ENCODE measurements at regions not wholly inside any gene's neighbourhood (a gene's known extent, or its start where the extent isn't known, plus 50 kb on each side); places are given as distances from the start of the nearest gene placed in this dataset.

DNA sequence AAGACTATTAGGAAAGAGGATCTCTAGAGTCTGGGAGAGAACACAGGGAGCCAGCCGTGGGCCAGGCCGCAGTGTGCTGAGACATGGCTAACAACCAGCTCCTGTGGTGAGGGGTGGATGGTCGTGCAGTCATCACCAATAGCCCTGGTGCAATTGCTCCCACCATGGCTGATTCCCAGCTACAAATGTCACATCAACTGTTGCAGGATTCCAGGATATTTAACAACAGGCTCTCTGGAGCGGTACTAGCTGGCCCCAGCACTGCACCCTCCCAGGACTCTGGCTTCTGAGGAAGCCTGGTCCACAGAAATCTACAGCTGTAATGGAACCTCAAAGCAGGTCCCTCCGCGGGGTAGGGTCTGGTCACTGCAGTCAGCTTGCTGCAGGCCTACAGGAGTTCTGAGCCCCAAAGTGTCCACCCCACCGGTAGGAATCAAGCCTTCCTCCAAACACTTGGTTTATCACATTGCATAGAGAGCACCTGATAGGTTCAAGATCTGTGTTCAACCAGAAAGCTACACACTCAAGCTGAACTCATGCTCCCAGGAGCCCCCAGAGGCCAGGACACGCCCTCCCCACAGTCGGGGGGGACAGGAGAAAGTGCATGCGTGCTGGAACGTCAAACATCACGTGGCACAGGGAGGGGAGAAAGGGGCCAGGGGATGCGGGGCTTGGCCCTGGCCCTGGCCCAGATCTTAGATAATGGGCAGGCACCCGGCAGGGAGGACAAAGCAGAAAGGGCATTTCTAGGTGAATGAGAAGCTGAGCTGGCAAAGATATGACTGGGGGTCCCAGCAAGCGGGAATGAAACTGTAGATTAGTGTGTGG is 609.0 kb downstream of the TBC1D22A start:
- no peaks in the 10 kb centered on the region for H4K20me1 ChIP-seq (ENCODE audit: insufficient read depth)
- no peak for TF ChIP-seq EZH2 (IDR thresholded peaks at IDR 0.05; ENCODE audit: insufficient read depth, poor library complexity, severe bottlenecking)
- TF ChIP-seq EZH2phosphoT487 (IDR thresholded peaks at IDR 0.05; ENCODE audit: insufficient read depth, low read depth): no peak
- 33 to 45% methylated on average over 15 of the region's 15 CpGs for WGBS, 2 experiments (ENCODE audit: low coverage in 1 of 2, low lambda C conversion rate in 2 of 2, missing lambda C conversion rate in 2 of 2)
- in situ Hi-C loops (cut with MboI): no loop called here
- no peak overlapping the region for H3K9ac ChIP-seq
- DNase-seq: no peak
- H3K36me3 ChIP-seq (ENCODE audit: low read depth): no peaks in the 10 kb centered on the region
- H3K9me3 ChIP-seq (ENCODE audit: low read depth): no peaks in the 10 kb centered on the region
- no peak overlapping the region for H3K4me3 ChIP-seq
- no peak overlapping the region for H2AFZ ChIP-seq
- no peak overlapping the region for H3K27ac ChIP-seq
- peaks cover 5% of the 10 kb centered on the region for H3K27me3 ChIP-seq (replicated peaks; ENCODE audit: insufficient read depth)
- H3K79me2 ChIP-seq (ENCODE audit: insufficient read depth): no peaks in the 10 kb centered on the region
- H3K9me2 ChIP-seq (ENCODE audit: insufficient read depth): no peaks in the 10 kb centered on the region
- H3K4me2 ChIP-seq (ENCODE audit: unreplicated experiment): no peak overlapping the region
- H3K4me1 ChIP-seq (ENCODE audit: insufficient read depth): no peaks in the 10 kb centered on the region
- no peaks in the 10 kb centered on the region for H3F3A ChIP-seq (ENCODE audit: insufficient read depth)

DNA sequence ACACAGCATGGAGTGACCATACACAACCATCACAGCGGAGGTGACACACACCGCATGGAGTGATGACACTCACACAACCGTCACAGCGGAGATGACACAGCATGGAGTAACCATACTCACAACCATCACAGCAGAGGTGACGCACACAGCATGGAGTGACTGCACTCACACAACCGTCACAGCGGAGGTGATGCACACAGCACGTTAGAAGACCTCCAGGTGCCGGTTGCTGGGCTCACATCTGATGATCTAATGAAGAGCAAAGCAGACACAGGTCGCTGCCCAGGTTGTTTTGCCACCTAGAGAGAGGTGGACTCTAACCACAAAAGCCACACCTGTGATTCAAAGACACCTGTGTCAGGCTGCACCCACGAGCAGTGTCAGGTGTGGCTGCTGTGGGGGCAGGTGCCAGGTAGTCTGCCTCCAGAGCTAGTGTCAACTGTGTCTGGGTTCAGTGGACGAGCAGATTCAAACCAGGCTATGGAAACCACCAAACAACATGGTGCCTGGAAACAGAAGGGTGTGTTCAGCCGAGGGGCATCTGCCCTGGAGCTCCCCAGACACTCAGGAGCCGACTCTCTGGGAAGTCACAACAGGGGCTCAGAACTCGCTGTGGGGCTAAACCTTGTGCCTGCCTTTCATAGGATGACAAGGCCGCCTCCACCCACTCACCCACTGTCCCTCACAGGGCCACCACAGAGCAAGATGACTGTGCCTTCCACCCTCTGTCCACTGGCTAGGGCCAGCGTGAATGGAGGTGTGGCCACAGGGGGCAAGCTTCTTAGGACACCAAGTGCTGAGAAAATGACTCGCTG is 608.2 kb downstream of the TBC1D22A start:
- H3K79me2 ChIP-seq (ENCODE audit: insufficient read depth): no peaks in the 10 kb centered on the region
- no peaks in the 10 kb centered on the region for H3K9me2 ChIP-seq (ENCODE audit: insufficient read depth)
- WGBS, 2 experiments (ENCODE audit: low coverage in 1 of 2, low lambda C conversion rate in 2 of 2, missing lambda C conversion rate in 2 of 2): 54 to 60% methylated on average over 17 to 18 of the region's 18 CpGs
- no peak for DNase-seq
- in situ Hi-C loops (cut with MboI): no loop called here
- H3K4me2 ChIP-seq (ENCODE audit: unreplicated experiment): no peak overlapping the region
- H3K4me1 ChIP-seq (ENCODE audit: insufficient read depth): no peaks in the 10 kb centered on the region
- H3K36me3 ChIP-seq (ENCODE audit: low read depth): no peaks in the 10 kb centered on the region
- no peak overlapping the region for H3K4me3 ChIP-seq
- no peak overlapping the region for H3K9ac ChIP-seq
- no peaks in the 10 kb centered on the region for H3F3A ChIP-seq (ENCODE audit: insufficient read depth)
- H2AFZ ChIP-seq: no peak overlapping the region
- H3K27ac ChIP-seq: no peak overlapping the region
- no peaks in the 10 kb centered on the region for H3K9me3 ChIP-seq (ENCODE audit: low read depth)
- TF ChIP-seq EZH2phosphoT487 (IDR thresholded peaks at IDR 0.05; ENCODE audit: insufficient read depth, low read depth): no peak
- TF ChIP-seq EZH2 (IDR thresholded peaks at IDR 0.05; ENCODE audit: insufficient read depth, poor library complexity, severe bottlenecking): no peak
- H3K27me3 ChIP-seq (replicated peaks; ENCODE audit: insufficient read depth): no peaks in the 10 kb centered on the region; the same call in 1 of the 2 replicates
- no peaks in the 10 kb centered on the region for H4K20me1 ChIP-seq (ENCODE audit: insufficient read depth)

DNA sequence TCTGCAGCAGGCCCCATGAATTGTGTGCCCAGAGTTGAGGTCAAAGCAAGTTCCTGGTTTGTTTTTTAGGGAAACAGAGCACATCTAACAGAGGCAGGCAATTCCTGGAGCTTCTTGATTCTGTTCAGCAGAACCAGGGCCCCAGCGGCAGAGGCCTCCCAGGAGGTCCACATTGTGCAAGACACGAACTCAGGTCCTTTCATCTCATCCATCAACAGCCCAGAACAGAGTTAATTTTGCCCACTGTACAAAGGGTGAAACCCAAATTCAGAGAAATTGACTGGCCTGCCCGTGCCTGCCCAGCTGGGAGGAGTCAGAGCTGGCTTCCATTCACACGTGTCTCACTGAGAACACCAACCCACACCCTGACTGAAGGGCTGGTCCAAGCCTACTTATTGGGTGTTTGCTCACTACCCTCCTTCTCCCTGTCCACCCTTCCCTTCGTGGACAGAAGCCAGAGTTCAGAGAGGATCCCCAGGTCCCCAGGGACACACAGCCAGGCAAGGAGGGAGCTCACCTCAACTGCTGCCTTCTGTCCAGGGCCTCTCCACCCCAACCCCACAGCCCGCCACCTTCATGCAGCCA is 607.1 kb downstream of the TBC1D22A start:
- TF ChIP-seq EZH2phosphoT487 (IDR thresholded peaks at IDR 0.05; ENCODE audit: insufficient read depth, low read depth) (no peak), EZH2 (IDR thresholded peaks at IDR 0.05; ENCODE audit: insufficient read depth, poor library complexity, severe bottlenecking) (no peak)
- Histone ChIP-seq H3K4me1 (ENCODE audit: insufficient read depth) (no peaks in the 10 kb centered on the region), H3F3A (ENCODE audit: insufficient read depth) (no peaks in the 10 kb centered on the region), H3K9me2 (ENCODE audit: insufficient read depth) (no peaks in the 10 kb centered on the region), H3K9ac (no peak overlapping the region), H3K4me3 (no peak overlapping the region), H3K36me3 (ENCODE audit: low read depth) (no peaks in the 10 kb centered on the region), H3K4me2 (ENCODE audit: unreplicated experiment) (no peak overlapping the region), H3K9me3 (ENCODE audit: low read depth) (no peaks in the 10 kb centered on the region), H4K20me1 (ENCODE audit: insufficient read depth) (no peaks in the 10 kb centered on the region), H2AFZ (no peak overlapping the region), H3K27ac (no peak overlapping the region), H3K27me3 (replicated peaks; ENCODE audit: insufficient read depth) (no peaks in the 10 kb centered on the region; the same call in 1 of the 2 replicates), H3K79me2 (ENCODE audit: insufficient read depth) (no peaks in the 10 kb centered on the region)
- 20 to 21% methylated on average over 6 of the region's 6 CpGs for WGBS, 2 experiments (ENCODE audit: low coverage in 1 of 2, low lambda C conversion rate in 2 of 2, missing lambda C conversion rate in 2 of 2)
- no peak for DNase-seq
- in situ Hi-C loops (cut with MboI): no loop called here

DNA sequence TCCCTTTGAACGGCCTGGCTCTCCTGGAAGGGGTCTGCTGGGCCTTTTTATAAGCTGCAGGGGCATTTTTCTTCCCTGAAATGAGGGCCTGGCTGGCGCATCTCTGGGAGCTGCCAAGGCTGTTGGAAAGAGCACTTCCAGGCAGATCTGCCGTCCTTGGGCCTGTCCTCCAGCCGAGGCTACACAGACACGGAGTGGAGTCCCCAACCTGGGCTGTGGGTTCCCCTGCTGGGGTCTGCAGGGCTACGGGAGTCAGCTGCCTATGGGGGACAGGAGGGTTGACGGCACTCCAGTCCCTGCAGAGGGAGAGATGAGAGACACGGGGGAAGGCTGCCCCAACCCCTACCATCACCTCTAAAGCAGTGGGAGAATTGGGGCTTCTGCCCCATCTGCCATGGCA is 606.6 kb downstream of the TBC1D22A start:
- Histone ChIP-seq H2AFZ (no peak overlapping the region), H3K9me3 (ENCODE audit: low read depth) (no peaks in the 10 kb centered on the region), H3K4me1 (ENCODE audit: insufficient read depth) (no peaks in the 10 kb centered on the region), H3K9ac (no peak overlapping the region), H3K79me2 (ENCODE audit: insufficient read depth) (no peaks in the 10 kb centered on the region), H3F3A (ENCODE audit: insufficient read depth) (no peaks in the 10 kb centered on the region), H3K4me2 (ENCODE audit: unreplicated experiment) (no peak overlapping the region), H3K27me3 (replicated peaks; ENCODE audit: insufficient read depth) (no peaks in the 10 kb centered on the region; the same call in 1 of the 2 replicates), H3K9me2 (ENCODE audit: insufficient read depth) (no peaks in the 10 kb centered on the region), H3K36me3 (ENCODE audit: low read depth) (no peaks in the 10 kb centered on the region), H3K27ac (no peak overlapping the region), H4K20me1 (ENCODE audit: insufficient read depth) (no peaks in the 10 kb centered on the region), H3K4me3 (no peak overlapping the region)
- TF ChIP-seq EZH2 (IDR thresholded peaks at IDR 0.05; ENCODE audit: insufficient read depth, poor library complexity, severe bottlenecking): no peak
- TF ChIP-seq EZH2phosphoT487 (IDR thresholded peaks at IDR 0.05; ENCODE audit: insufficient read depth, low read depth): no peak
- WGBS, 2 experiments (ENCODE audit: low coverage in 1 of 2, low lambda C conversion rate in 2 of 2, missing lambda C conversion rate in 2 of 2): 34 to 42% methylated on average over 8 of the region's 8 CpGs
- DNase-seq: no peak
- in situ Hi-C loops (cut with MboI): no loop called here
